GM19025 (cell line): ENCODE measurements at regions not wholly inside any gene's neighbourhood (a gene's known extent, or its start where the extent isn't known, plus 50 kb on each side); places are given as distances from the start of the nearest gene placed in this dataset.
"Not testable (repeated sequence)": the region's sequence is repeated elsewhere in the genome, so short reads cannot be mapped to it uniquely, and the experiment has no call there.

ENCODE experiments used
- ATAC-seq: cut with Tn5 transposase; IDR thresholded peaks from one replicate; pipeline ENCODE4 v1.9.1; 2021; ENCODE audit warnings: mild to moderate bottlenecking, low read depth, moderate library complexity; ENCODE audit not compliant: unreplicated experiment

GRCh38 chr5:21615195-21615765 is 1237.9 kb downstream of the CDH12 start:
- no peak for ATAC-seq

GRCh38 chr5:21613971-21614488 is 1239.1 kb downstream of the CDH12 start:
- ATAC-seq = no peak

- ATAC-seq = no peak
Observed at GRCh38 chr5:21603796-21604195, 1249.3 kb downstream of the CDH12 start.

- no peak for ATAC-seq
Observed at GRCh38 chr5:21594566-21594965, 1258.6 kb downstream of the CDH12 start.

- ATAC-seq = no peak
Observed at GRCh38 chr5:21593261-21593660, 1259.9 kb downstream of the CDH12 start.

- ATAC-seq = no peak
Observed at GRCh38 chr5:21581508-21581907, 1271.6 kb downstream of the CDH12 start.

- ATAC-seq = no peak
Observed at GRCh38 chr5:21574961-21575360, 1278.2 kb downstream of the CDH12 start.

GRCh38 chr5:21574438-21574837 is 1278.7 kb downstream of the CDH12 start:
- no peak for ATAC-seq

- ATAC-seq = no peak
Observed at GRCh38 chr5:21573416-21574314, 1279.5 kb downstream of the CDH12 start.

GRCh38 chr5:21571196-21571595 is 1281.9 kb downstream of the CDH12 start:
- ATAC-seq = not testable (repeated sequence)

- not testable (repeated sequence) for ATAC-seq
Observed at GRCh38 chr5:21559109-21559508, 1294.0 kb downstream of the CDH12 start.

- not testable (repeated sequence) for ATAC-seq
Observed at GRCh38 chr5:21552263-21552662, 1300.9 kb downstream of the CDH12 start.

- not testable (repeated sequence) for ATAC-seq
Observed at GRCh38 chr5:21550916-21551315, 1302.2 kb downstream of the CDH12 start.

GRCh38 chr5:21547656-21548055 is 1305.5 kb downstream of the CDH12 start:
- ATAC-seq = not testable (repeated sequence)

- not testable (repeated sequence) for ATAC-seq
Observed at GRCh38 chr5:21535114-21535513, 1318.0 kb downstream of the CDH12 start.

GRCh38 chr5:21521157-21521556 is 1332.0 kb downstream of the CDH12 start:
- ATAC-seq = not testable (repeated sequence)

GRCh38 chr5:21496926-21497325 is 1356.2 kb downstream of the CDH12 start:
- ATAC-seq = not testable (repeated sequence)

- not testable (repeated sequence) for ATAC-seq
Observed at GRCh38 chr5:21496056-21496455, 1357.1 kb downstream of the CDH12 start.

- not testable (repeated sequence) for ATAC-seq
Observed at GRCh38 chr5:21495235-21495634, 1357.9 kb downstream of the CDH12 start.

- ATAC-seq = not testable (repeated sequence)
Observed at GRCh38 chr5:21494033-21494432, 1359.1 kb downstream of the CDH12 start.

GRCh38 chr5:21491182-21491581 is 1362.0 kb downstream of the CDH12 start:
- ATAC-seq = not testable (repeated sequence)
